HG02610 (cell line): ENCODE measurements at regions not wholly inside any gene's neighbourhood (a gene's known extent, or its start where the extent isn't known, plus 50 kb on each side); places are given as distances from the start of the nearest gene placed in this dataset.
A peak's percentile ranks its signal among the peaks of the same experiment; 100 is the strongest.
"Not testable (repeated sequence)": the region's sequence is repeated elsewhere in the genome, so short reads cannot be mapped to it uniquely, and the experiment has no call there.

Experiments used
- ATAC-seq: cut with Tn5 transposase; IDR thresholded peaks from one replicate; pipeline ENCODE4 v1.9.1; 2021; ENCODE audit warnings: mild to moderate bottlenecking, moderate library complexity; ENCODE audit not compliant: unreplicated experiment

GRCh38 chr2:47728551-47728950 is 54.4 kb upstream of the MSH6 start:
- ATAC-seq, result no peak

GRCh38 chr2:47727956-47728355 is 55.0 kb upstream of the MSH6 start:
- ATAC-seq, result no peak

- ATAC-seq, result not testable (repeated sequence)
Observed at GRCh38 chr2:47726978-47727377, 56.0 kb upstream of the MSH6 start.

GRCh38 chr2:47725808-47726207 is 57.1 kb upstream of the MSH6 start:
- ATAC-seq, result peak; percentile 38

- ATAC-seq, result peak; percentile 91
Observed at GRCh38 chr2:47724221-47724981, 58.5 kb upstream of the MSH6 start.

GRCh38 chr2:47721296-47721695 is 61.6 kb upstream of the MSH6 start:
- ATAC-seq, result no peak

GRCh38 chr2:47720559-47720958 is 62.4 kb upstream of the MSH6 start:
- no peak for ATAC-seq

GRCh38 chr2:47720036-47720435 is 62.9 kb upstream of the MSH6 start:
- ATAC-seq, result no peak

GRCh38 chr2:47719099-47719498 is 63.8 kb upstream of the MSH6 start:
- peak; percentile 81 for ATAC-seq

GRCh38 chr2:47716307-47716706 is 66.6 kb upstream of the MSH6 start:
- ATAC-seq, result not testable (repeated sequence)

- no peak for ATAC-seq
Observed at GRCh38 chr2:47715552-47715951, 67.4 kb upstream of the MSH6 start.

- peak; percentile 94 for ATAC-seq
Observed at GRCh38 chr2:47708801-47709499, 74.0 kb upstream of the MSH6 start.

GRCh38 chr2:47704287-47704686 is 78.7 kb upstream of the MSH6 start:
- no peak for ATAC-seq

- no peak for ATAC-seq
Observed at GRCh38 chr2:47699533-47700215, 83.3 kb upstream of the MSH6 start.

- ATAC-seq, result not testable (repeated sequence)
Observed at GRCh38 chr2:47698436-47698972, 84.4 kb upstream of the MSH6 start.

GRCh38 chr2:47697681-47698435 is 85.1 kb upstream of the MSH6 start:
- not testable (repeated sequence) for ATAC-seq

- ATAC-seq, result peak; percentile 81
Observed at GRCh38 chr2:47697000-47697601, 85.8 kb upstream of the MSH6 start.

- ATAC-seq, result no peak
Observed at GRCh38 chr2:47696478-47696831, 86.5 kb upstream of the MSH6 start.

GRCh38 chr2:47695800-47696477 is 87.0 kb upstream of the MSH6 start:
- ATAC-seq, result no peak

GRCh38 chr2:47694451-47694850 is 88.5 kb upstream of the MSH6 start:
- ATAC-seq, result not testable (repeated sequence)
